Spleen (tissue), 11 donors: ENCODE measurements at regions not wholly inside any gene's neighbourhood (a gene's known extent, or its start where the extent isn't known, plus 50 kb on each side); places are given as distances from the start of the nearest gene placed in this dataset.

ENCODE experiments used
- DNase-seq: peaks from one replicate; pipeline ENCODE4 v3.0.0-alpha.2; 2020
- H3K27ac ChIP-seq, 8 donors: fragments of 200-600 bp; sonication (generic) in 7 of 8; 1 replicate in 4 of 8; 2 replicates in 4 of 8; pipeline versions ENCODE4 v1.5.0 to v1.8.0; 2016 to 2021; ENCODE audit warnings: inconsistent platforms in 4 of 8, mild to moderate bottlenecking in 4 of 8, moderate library complexity in 1 of 8
- H3K27me3 ChIP-seq, 7 donors: fragments of 200-600 bp; sonication (generic) in 6 of 7; replicated peaks in 1 of 7; 1 replicate in 4 of 7; 2 replicates in 3 of 7; pipeline versions ENCODE4 v1.5.0 to v1.8.0; 2016 to 2021; ENCODE audit warnings: inconsistent platforms in 3 of 7, mild to moderate bottlenecking in 1 of 7
- H3K36me3 ChIP-seq, 6 donors: fragments of 200-600 bp; sonication (generic) in 5 of 6; 1 replicate in 4 of 6; 2 replicates in 2 of 6; pipeline versions ENCODE4 v1.5.0 to v1.8.0; 2016 to 2021; ENCODE audit warnings: inconsistent platforms in 2 of 6
- H3K4me1 ChIP-seq, 6 donors: fragments of 200-600 bp; sonication (generic) in 5 of 6; 1 replicate in 3 of 6; 2 replicates in 3 of 6; pipeline versions ENCODE4 v1.5.0 to v1.8.0; 2016 to 2021; ENCODE audit warnings: inconsistent platforms in 3 of 6
- H3K4me3 ChIP-seq, 8 donors: fragments of 200-600 bp; sonication (generic) in 7 of 8; 1 replicate in 4 of 8; 2 replicates in 4 of 8; pipeline versions ENCODE4 v1.5.0 to v1.8.0; 2016 to 2021; ENCODE audit warnings: inconsistent platforms in 4 of 8, mild to moderate bottlenecking in 4 of 8, moderate library complexity in 2 of 8
- H3K9me3 ChIP-seq, 8 donors: fragments of 200-600 bp; sonication (generic) in 7 of 8; 1 replicate in 4 of 8; 2 replicates in 4 of 8; pipeline versions ENCODE4 v1.5.0 to v1.8.0; 2016 to 2021; ENCODE audit warnings: inconsistent platforms in 4 of 8
- POLR2A ChIP-seq, 3 donors: fragments of 450-650 bp; IDR thresholded peaks; one replicate each; pipeline ENCODE4 v1.5.1; 2017; ENCODE audit warnings: antibody characterized with exemption in 3 of 3, mild to moderate bottlenecking in 1 of 3
- POLR2AphosphoS5 ChIP-seq, 3 donors: sonication (generic); formaldehyde crosslinking; IDR thresholded peaks; one replicate each; pipeline ENCODE4 v1.5.1; 2017; ENCODE audit warnings: antibody characterized with exemption in 3 of 3
- WGBS, 5 donors: extraction: QIAGEN DNeasy Blood & Tissue Kit in 3 of 5; methylation state at CpG; one replicate each; pipeline versions ENCODE4 v1.1.5 to v1.1.7; 2013 to 2018; 5-methylcytosine and 5-hydroxymethylcytosine counted together
- intact Hi-C: fragments of 100-400 bp; cut with DNase I; formaldehyde crosslinking; loops from one replicate; pipeline ENCODE4 v1.15.0; 2023; ENCODE audit warnings: low total_unique reads
- TF ChIP-seq, protein P1 (sequence below), 11 experiments: fragments of 200-600 bp in 7 of 11; fragments of 450-650 bp in 4 of 11; sonication (generic) in 4 of 11; IDR thresholded peaks in 8 of 11; conservative IDR thresholded peaks in 3 of 11; 1 replicate in 7 of 11; 2 replicates in 4 of 11; pipeline versions ENCODE4 v1.4.0 to v1.8.0; 2016 to 2021; ENCODE audit warnings: antibody characterized with exemption in 11 of 11, inconsistent platforms in 4 of 11, mild to moderate bottlenecking in 1 of 11
- donor health status: healthy with polysubstance abuse.
- donor health status: DM: no; HTN: no; CAD: no; lungs with moderate emphysema.
- donor health status: DM: no; HTN: no; CAD: no.
- donor health status: Bipolar disorder and iron deficiency.
- donor health status: healthy.
- donor health status: DM: no; HTN: no; CAD: no.
- donor health status: DM: yes; HTN: yes; CAD: no.

DNA sequence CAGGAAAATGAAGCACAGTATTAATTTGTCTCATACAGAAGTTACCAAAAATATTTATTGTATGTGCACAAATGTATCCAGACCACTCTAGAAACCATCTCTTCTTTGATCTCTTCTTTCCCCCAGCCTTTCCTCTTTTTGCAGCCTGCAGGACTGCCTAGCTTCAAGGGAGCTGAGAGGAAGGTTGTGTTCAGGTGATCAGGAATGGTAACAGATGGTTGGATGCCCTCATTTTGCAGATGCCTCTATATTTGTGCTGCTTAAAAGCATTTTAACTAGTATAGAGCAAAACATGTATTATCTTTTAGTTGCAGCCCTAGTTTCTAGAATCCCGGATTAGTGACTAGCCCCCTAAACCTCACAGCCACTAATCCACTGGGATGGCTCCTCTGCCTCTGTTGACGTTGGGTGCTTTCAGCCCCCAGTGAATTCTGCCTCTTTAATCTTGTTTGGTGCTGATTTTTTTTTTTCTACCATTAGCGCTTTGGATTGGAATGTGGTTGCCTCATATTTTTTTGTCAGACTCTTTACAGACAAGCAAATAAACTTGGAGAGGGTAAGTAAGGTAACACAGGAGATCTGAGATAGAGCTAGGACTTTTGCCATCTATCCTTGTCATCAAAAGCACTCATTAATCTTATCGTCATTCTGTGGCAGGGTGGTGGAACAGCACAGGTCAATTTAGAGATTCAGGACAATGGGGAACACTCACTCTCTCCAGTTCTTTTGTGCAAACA lies 103.8 kb upstream of the NDUFV2 start:
- H3K27me3 ChIP-seq = peaks cover 0 to 19% (median 4%) of the 10 kb centered on the region in 7 donors
- DNase-seq = no peak
- H3K4me3 ChIP-seq = no peak overlapping the region
- intact Hi-C loops = no loop called here
- TF ChIP-seq, protein P1, sequence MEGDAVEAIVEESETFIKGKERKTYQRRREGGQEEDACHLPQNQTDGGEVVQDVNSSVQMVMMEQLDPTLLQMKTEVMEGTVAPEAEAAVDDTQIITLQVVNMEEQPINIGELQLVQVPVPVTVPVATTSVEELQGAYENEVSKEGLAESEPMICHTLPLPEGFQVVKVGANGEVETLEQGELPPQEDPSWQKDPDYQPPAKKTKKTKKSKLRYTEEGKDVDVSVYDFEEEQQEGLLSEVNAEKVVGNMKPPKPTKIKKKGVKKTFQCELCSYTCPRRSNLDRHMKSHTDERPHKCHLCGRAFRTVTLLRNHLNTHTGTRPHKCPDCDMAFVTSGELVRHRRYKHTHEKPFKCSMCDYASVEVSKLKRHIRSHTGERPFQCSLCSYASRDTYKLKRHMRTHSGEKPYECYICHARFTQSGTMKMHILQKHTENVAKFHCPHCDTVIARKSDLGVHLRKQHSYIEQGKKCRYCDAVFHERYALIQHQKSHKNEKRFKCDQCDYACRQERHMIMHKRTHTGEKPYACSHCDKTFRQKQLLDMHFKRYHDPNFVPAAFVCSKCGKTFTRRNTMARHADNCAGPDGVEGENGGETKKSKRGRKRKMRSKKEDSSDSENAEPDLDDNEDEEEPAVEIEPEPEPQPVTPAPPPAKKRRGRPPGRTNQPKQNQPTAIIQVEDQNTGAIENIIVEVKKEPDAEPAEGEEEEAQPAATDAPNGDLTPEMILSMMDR (IDR thresholded peaks at IDR 0.05 in 8 of 11, conservative IDR thresholded peaks at IDR 0.05 in 3 of 11) = no peak
- TF ChIP-seq POLR2AphosphoS5 (IDR thresholded peaks at IDR 0.05) (no peak), POLR2A (IDR thresholded peaks at IDR 0.05) (no peak)
- no peaks in the 10 kb centered on the region for H3K36me3 ChIP-seq
- peaks cover 0 to 11% (median 2%) of the 10 kb centered on the region in 8 donors for H3K9me3 ChIP-seq
- H3K27ac ChIP-seq = no peak overlapping the region
- no peaks in the 10 kb centered on the region for H3K4me1 ChIP-seq
- WGBS, 5 donors = 58 to 84% (median 66%) methylated on average over 4 of the region's 4 CpGs

DNA sequence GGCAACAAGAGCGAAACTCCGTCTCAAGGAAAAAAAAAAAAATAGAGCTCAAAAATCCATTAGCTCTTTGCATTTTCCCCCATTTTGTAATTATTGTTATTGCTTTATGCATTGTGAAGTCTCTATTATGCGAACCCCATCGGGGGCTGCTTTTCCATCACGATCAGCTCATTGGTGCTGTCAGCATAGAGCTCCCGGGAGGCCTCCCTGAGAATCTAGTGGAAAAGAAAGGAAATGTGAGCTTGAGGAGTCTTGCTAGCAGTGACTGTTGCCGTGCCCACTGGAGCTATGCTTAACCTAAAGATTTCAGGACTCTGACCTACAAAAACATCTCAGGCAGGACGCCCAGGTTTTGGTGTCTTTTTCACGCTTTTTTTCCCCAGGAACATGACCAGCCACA lies 102.6 kb upstream of the NDUFV2 start:
- Histone ChIP-seq H3K9me3 (peaks cover 0 to 17% (median 4%) of the 10 kb centered on the region in 8 donors), H3K4me1 (no peaks in the 10 kb centered on the region), H3K36me3 (no peaks in the 10 kb centered on the region), H3K27ac (no peak overlapping the region), H3K27me3 (peaks cover 0 to 19% (median 4%) of the 10 kb centered on the region in 7 donors), H3K4me3 (no peak overlapping the region)
- TF ChIP-seq POLR2A (IDR thresholded peaks at IDR 0.05) = no peak
- TF ChIP-seq POLR2AphosphoS5 (IDR thresholded peaks at IDR 0.05) = no peak
- TF ChIP-seq, protein P1 (IDR thresholded peaks at IDR 0.05 in 8 of 11, conservative IDR thresholded peaks at IDR 0.05 in 3 of 11) = no peak
- intact Hi-C loops = no loop called here
- no peak for DNase-seq
- WGBS, 5 donors = 75 to 89% (median 86%) methylated on average over 9 of the region's 9 CpGs

DNA sequence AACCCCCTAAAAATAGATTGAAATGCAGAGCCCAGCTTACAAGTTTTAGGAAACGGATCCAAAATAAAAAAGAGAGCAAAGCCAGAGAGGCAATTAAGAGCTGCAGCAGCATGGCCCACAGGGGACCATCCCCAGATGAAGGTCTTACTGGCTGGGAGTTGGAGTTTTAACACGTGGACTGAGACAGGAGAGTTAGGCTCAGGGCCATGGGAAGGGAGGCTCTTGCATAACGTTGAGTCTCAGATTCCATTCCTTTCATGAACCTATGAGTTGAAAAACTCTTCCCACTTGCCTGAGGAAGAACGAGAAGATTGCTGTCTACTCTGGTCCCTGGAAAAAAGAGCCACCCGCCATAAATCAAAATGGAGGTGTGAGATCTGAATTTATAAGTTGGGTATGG lies 101.8 kb upstream of the NDUFV2 start:
- no peak overlapping the region for H3K27ac ChIP-seq
- no peaks in the 10 kb centered on the region for H3K4me1 ChIP-seq
- WGBS, 5 donors = 66 to 80% (median 73%) methylated on average over 5 of the region's 5 CpGs
- DNase-seq = no peak
- H3K9me3 ChIP-seq = peaks cover 0 to 17% (median 4%) of the 10 kb centered on the region in 8 donors
- TF ChIP-seq POLR2A (IDR thresholded peaks at IDR 0.05) = no peak
- no peak for TF ChIP-seq POLR2AphosphoS5 (IDR thresholded peaks at IDR 0.05)
- TF ChIP-seq, protein P1 (IDR thresholded peaks at IDR 0.05 in 8 of 11, conservative IDR thresholded peaks at IDR 0.05 in 3 of 11) = no peak
- no peak overlapping the region for H3K4me3 ChIP-seq
- intact Hi-C loops = no loop called here
- H3K27me3 ChIP-seq = peaks cover 0 to 24% (median 4%) of the 10 kb centered on the region in 7 donors
- no peaks in the 10 kb centered on the region for H3K36me3 ChIP-seq

DNA sequence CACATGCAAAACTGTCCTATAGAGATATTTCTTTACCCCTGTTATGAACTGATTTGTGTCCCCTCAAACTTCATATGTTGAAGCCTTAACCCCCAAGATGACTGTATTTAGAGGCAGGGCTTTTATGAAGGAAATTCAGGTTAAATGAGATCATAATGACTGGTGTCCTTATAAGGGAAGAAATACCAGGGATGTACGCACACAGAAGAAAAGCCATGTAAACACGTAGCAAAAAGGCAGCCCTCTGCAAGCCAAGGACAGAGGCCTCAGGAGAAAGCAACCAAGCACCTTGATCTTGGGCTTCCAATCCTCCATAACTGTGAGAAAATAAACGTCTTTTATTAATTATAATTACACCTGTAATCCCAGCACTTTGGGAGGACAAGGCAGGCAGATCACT lies 101.3 kb upstream of the NDUFV2 start:
- H3K27ac ChIP-seq = no peak overlapping the region
- H3K9me3 ChIP-seq = peaks cover 0 to 17% (median 4%) of the 10 kb centered on the region in 8 donors
- intact Hi-C loops = no loop called here
- H3K27me3 ChIP-seq = peaks cover 0 to 27% (median 4%) of the 10 kb centered on the region in 7 donors
- WGBS, 5 donors = 82 to 90% (median 83%) methylated on average over 3 of the region's 3 CpGs
- H3K4me1 ChIP-seq = no peaks in the 10 kb centered on the region
- no peaks in the 10 kb centered on the region for H3K36me3 ChIP-seq
- no peak for DNase-seq
- TF ChIP-seq, protein P1 (IDR thresholded peaks at IDR 0.05 in 8 of 11, conservative IDR thresholded peaks at IDR 0.05 in 3 of 11) = no peak
- no peak for TF ChIP-seq POLR2A (IDR thresholded peaks at IDR 0.05)
- no peak for TF ChIP-seq POLR2AphosphoS5 (IDR thresholded peaks at IDR 0.05)
- H3K4me3 ChIP-seq = no peak overlapping the region
